GM18867 (cell line): ENCODE measurements at regions not wholly inside any gene's neighbourhood (a gene's known extent, or its start where the extent isn't known, plus 50 kb on each side); places are given as distances from the start of the nearest gene placed in this dataset.

ENCODE experiments used
- ATAC-seq: cut with Tn5 transposase; IDR thresholded peaks from one replicate; pipeline ENCODE4 v1.9.1; 2021; ENCODE audit warnings: mild to moderate bottlenecking, moderate library complexity; ENCODE audit not compliant: unreplicated experiment

GRCh38 chr10:113409175-113409574 is 143.7 kb upstream of the HABP2 start:
- no peak for ATAC-seq

- ATAC-seq: no peak
These were observed 142.2 kb upstream of the HABP2 start for GRCh38 chr10:113410618-113411017.

DNA sequence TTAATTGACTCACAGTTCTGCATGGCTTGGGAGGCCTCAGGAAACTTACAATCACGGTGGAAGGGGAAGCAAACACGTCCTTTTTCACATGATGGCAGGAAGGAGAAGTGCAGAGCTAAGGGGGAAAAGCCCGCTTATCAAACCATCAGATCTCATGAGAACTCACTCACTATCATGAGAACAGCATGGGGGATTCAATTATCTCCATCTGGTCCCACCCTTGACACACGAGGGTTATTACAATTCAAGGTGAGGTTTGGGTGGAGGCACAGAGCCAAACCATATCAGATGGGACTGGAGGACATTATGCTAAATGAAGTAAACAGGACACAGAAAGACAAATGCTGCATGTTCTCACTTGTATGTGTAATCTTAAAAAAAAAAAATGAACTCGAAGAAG is 141.4 kb upstream of the HABP2 start:
- no peak for ATAC-seq

DNA sequence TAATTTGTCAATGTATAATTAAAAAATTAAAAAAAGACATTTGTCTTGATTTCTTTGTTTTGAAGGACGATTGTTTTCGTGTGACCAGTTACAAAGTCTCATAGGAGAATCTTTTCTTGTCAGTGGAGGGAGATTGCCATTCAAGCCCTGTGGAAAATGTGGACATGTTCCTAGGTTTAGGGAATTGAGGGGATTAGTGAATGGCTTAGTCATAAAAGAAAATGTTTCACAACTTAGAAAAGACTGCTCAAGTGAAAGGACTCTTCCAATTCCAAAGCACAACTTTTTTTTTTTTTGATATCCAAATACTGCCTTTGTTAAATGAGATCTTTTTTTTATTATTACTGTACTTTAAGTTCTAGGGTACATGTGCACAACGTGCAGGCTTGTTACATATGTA is 140.7 kb upstream of the HABP2 start:
- ATAC-seq: no peak

DNA sequence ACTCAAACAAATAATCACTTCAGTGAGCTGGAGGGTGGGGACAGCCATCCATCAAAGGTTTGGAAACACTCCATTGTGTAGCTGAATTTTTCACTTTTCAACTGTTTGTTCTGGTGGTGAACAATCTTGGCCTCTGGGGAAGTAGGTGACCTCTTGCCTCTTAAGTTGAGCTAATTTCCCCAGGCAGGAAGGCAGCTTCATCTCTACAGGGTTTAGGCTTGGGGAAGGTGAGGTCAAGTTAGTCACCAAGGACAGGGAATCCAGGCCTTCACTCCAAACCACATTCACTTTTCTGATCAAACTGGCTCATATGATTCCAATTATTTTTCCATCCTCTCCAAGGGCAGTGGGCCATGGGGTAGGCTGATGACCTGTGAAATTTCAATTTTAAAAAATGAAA is 138.3 kb upstream of the HABP2 start:
- ATAC-seq: no peak

- ATAC-seq: no peak
These were observed 137.6 kb upstream of the HABP2 start for GRCh38 chr10:113415246-113415645.

DNA sequence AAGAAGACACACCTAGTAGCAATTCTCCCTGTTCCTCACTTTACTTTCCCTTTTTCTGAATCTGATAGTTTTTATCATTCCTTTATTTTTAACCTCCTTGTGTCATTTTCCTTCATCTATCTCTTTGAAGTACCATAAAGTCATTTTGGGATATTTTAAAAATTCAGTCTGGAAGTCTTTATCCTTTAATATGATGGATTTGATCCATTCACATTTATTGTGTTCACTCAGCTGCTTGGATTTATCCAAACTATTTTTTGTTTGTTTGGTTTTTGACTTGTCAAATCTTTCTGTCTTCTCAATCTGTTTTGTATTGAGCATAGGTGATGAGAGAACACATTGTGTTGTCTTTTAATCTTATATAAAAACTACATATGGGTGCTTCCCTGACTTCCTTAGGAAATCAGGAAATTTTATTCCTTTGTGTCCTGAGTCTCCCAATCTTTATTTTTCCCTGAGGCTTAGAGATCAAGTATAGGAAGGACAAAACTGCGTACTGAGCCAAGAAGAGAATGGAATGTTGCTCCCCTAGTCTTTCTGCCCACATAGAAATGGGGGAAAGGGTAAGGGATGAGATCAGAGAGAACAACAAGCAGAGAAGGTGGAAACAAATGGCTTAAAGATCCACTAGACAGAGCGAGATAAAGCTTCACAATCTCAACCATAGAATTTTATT is 132.7 kb upstream of the HABP2 start:
- no peak for ATAC-seq

GRCh38 chr10:113420733-113421675 is 131.8 kb upstream of the HABP2 start:
- ATAC-seq: no peak

DNA sequence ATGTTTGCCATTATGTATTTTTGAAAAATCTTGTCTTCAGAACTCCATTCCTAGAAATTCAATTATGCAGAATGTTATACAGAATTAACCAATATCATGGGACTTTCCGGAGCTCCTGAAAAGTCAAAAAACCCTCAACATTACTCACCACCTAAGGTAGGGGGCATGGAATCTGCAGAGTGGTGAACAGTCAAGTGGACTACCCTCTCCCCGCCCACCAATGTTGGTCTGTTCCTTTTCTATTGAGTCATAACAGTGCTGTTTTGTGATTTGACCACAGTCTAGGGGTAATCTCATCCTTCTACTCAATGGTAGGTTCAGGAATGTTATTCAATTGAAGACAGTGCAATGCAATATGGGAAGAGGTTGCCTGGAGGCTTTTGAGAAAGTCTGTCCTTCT is 130.5 kb upstream of the HABP2 start:
- no peak for ATAC-seq

- ATAC-seq: no peak
These were observed 128.7 kb upstream of the HABP2 start for GRCh38 chr10:113423981-113424721.

DNA sequence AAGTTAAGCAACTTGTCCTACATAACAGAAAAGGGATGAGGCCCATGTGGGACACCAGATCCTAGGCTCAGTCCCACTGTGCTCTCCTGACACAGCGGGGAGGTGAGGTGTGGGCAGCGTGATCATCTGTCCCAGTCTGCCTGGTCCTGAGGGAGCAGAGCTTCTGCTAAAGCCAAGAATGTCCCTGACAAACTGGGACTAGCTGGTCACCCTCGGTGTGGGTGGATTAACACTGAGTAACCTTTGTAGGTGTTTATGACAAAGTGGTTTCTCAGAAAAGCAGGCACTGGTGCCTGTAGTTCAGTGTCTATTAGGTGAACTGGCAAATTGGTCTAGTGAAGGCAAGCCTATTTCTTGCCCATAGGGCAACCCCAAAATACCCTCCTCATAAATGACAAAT is 127.8 kb upstream of the HABP2 start:
- ATAC-seq: no peak

DNA sequence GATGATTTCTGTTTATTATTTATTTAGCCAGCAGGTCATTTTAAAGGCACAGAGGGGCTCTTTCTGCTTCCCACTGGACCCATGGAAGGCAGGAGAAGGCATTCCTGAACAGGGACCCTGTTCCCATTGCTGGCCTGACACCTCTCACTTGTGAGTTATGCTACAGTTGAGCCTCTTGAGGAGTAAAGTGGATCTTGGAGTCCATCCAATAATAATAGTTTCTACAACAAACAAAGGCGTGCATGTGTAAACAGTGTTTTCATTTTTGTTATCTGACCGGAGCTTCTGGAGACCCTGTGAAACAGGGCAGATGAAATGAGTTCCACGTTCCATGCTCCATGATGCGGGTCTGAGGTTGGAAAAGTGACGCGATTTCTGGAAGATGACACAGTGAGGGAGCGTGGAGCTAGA is 127.3 kb upstream of the HABP2 start:
- no peak for ATAC-seq

- ATAC-seq: no peak
These were observed 126.5 kb upstream of the HABP2 start for GRCh38 chr10:113426181-113426877.

DNA sequence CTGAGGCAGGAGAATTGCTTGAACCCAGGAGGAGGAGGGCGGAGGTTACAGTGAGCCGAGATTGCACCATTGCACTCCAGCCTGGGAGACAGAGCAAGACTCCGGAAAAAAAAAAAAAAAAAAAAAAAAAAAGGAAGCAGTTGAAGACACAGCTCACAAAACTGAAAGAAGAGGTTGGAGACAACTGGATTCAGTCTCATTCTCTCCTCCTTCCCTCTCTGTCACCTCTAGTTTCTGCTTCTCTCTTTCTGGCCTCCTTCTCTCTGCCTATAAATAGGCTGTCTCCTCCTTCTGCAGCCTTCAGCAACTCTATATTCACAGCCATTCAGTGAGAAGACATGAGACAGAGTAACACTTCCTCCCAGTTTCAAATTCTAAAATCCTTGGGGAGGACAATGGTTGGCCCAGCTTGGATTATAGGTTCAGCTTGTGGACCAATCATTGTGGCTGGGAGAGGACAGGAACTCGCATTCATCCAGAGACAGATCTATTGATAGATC is 125.6 kb upstream of the HABP2 start:
- ATAC-seq: no peak

DNA sequence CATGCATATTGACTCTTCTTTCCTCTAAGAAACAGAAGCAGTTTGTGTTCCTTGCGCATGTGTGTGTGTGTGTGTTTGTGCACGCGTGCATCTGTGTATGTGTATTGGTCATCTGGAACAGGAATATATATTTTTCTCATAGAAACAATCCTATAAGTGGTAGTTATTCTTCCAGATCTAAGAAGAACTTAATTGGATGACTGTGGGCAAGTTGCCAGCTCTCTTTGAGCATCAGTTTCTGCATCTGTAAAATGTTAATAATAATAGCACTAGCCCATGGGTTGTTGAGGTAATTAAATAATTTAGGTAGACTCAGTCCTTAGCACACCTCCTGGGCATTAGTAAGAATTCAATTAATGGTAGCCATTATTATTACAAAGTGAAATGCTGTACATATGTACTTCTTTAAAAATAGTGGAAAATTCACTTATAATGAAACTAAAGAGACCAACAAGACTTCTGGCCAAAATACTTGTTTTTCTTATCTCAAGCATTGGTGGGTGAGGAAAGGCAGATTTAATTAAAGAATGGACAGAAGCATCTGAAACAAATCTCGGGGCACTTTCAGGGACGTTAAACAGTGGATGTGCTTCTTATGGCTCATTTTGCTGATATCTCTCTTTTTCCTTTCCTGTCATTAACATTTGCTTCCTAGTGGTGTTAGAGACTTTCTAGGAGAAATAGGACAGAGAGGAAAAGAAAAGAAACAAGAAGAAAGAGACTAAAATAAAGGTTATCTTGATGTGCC is 124.9 kb upstream of the HABP2 start:
- no peak for ATAC-seq

DNA sequence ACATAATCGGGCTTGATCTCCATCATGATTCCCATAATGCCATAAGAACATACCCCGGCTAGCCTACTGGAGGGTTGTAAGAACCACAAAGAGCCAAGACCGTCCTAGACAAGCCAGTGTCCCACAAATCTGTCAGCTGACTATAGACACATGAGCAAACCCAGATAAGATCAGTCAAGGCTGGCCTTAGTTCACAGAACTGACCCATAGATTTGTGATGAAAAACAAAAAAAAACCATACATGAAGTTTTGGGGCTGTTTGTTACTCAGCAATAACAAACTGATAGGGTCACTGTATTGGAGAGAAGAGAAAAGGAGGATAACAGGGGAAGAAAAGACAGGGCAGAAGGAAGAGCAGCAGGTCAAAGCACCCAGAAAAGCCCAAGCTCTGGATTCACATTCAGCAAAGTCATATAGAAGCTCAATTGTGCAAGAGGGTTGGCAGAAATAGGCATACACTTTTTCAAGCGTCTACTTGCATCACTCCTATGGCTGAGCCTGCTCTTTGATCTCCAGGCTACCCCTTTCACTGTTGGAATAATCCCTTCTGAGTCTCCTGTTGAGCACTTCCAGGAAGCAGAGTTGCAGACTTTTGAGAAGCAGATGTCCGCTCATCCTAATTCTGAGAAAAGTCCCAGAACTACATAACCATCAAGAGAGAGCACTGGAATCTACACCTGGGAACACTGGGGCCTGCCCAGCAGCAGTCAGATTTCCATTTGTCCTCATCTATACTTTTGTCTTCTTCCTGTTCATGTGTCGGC is 122.0 kb upstream of the HABP2 start:
- ATAC-seq: no peak

GRCh38 chr10:113431398-113432160 is 121.3 kb upstream of the HABP2 start:
- ATAC-seq: no peak

GRCh38 chr10:113433711-113434110 is 119.1 kb upstream of the HABP2 start:
- ATAC-seq: no peak

DNA sequence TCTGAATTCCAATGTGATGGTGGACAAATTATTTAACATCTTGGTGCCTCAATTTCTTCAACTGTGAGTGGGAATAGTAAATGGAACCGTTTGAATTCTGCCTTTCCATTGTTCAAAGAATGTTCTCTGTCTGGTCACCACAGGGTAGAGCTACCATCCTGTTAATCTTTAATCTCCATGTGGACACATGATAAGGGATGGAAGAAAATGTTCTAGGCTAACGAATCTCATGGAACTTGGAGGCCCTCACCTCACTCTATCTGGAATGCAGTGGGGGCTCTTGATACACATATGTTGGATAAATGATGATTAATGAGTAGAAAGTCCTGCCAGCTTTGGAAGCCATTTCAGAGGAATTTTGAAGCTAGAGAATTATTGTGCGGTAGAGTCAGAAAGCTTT is 118.5 kb upstream of the HABP2 start:
- ATAC-seq: no peak
